GM18870 (cell line): ENCODE measurements at regions not wholly inside any gene's neighbourhood (a gene's known extent, or its start where the extent isn't known, plus 50 kb on each side); places are given as distances from the start of the nearest gene placed in this dataset.

ENCODE experiments used
- ATAC-seq: cut with Tn5 transposase; IDR thresholded peaks from one replicate; pipeline ENCODE4 v1.9.1; 2021; ENCODE audit warnings: moderate library complexity; ENCODE audit not compliant: unreplicated experiment

DNA sequence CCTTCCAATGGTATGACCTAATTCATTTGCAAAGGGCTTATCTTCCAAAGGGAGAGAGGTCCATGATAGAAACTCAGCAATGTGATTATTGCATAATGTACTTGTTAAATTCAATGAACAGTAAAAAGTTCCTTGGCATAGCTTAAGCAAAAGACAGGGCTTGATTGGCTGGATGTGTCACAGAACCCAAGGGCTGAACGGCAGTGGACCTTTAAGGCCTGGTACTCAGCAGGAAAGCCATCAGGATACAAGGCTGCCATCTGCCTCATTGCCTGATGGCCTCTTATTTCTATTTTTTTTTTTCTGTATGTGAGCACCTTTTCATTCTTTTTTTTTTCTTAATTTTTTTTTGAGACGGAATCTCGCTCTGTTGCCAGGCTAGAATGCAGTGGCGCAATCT, 208.9 kb upstream of the WSCD1 start:
- ATAC-seq: no peak

DNA sequence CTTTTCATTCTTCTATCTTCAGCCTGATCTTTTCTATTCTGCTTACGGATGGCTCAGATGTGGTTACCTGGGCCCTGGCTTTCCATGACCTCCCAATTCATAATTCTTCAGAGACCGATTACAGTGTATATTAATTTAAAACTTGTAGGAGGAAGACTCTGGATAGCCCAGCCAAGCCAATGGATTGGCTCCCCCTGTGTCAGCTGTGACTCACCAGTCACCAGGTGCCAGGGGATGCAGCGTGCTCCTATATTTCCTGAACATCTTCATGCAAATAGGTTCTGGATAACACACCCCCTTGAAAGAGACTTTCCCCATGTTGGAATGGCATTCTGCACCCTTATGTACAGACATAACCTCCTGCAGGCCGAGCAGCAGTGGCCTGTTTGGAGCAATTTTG, 208.3 kb upstream of the WSCD1 start:
- ATAC-seq: no peak

DNA sequence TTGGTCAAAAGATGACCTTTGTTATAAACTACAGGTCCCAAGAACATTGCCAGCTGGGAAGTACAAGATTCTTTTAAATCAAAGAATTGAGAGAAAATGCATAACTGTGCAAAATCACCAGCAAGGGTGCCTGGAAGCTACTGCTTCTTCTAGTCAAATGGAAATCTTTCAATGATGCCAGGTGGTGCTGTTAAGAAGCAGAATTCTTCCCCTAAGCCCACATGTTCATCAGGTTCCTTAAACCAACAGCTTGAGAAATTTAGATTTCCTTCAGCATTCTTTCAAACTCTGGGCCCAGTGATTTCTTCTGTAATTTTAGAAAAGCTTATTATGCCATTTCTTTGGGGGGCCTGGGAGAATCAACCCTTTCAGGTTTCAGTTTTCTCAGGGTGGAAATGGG, 207.8 kb upstream of the WSCD1 start:
- ATAC-seq: no peak

DNA sequence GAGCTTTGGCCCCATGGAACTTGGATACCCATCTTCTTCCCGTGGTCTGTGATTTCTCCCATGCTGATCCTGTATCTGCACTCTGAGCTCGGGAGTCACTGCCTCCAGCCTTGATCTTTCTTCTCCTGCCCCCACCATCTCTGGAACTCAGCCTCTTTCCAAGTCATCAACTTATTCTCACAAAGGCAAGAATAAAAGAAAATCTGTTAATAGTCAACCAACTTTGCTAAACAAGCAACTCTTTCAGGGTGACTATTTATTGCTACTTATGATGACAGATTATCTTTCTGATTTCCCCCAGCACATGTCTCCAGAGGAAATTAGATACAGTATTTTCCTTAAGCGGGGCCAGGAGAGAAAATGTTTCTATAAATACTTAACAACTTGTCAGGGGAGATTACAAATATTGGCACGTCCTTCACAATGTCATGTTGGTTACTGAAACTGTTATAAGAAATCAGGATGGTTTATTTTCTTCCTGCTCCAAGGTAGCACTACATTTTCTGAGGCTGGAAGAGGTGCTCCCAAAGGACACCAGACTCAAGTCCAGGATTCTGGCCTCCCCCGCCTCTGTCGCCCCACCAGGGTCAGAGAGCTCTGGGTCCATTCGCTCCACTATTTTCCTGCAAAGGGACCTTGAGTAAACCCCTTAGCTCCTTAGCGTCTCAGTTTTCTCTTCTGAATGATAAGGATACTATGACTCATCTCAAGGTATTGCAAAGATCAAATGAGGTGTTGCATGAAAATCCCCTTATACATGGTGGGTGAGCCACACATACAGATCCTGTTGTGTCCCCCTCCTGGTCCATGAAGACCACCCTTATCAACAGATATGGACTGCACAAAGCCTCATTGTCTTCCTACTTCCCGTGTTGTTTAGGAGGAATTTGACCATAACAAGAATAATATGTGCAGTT, 205.2 kb upstream of the WSCD1 start:
- ATAC-seq: no peak

DNA sequence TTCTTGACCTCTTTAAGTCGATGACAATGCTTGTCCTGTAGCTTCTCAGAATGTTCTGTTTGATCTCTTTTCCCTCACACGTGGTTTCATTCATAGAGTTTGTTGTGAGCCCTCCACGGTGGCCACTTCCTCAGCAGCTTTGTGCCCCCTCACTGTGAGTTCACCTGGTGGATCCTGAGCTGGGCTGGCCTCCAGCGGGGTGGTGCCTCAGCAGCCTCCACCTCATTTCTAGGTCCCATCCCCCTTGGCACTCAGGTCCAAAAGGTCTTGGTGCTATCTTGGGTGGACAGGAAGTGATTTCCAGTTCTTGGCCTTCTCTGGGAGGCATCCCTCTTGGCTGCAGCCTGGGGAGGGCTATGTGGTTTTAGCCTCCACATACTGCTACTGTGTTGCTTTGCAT, 203.2 kb upstream of the WSCD1 start:
- no peak for ATAC-seq

DNA sequence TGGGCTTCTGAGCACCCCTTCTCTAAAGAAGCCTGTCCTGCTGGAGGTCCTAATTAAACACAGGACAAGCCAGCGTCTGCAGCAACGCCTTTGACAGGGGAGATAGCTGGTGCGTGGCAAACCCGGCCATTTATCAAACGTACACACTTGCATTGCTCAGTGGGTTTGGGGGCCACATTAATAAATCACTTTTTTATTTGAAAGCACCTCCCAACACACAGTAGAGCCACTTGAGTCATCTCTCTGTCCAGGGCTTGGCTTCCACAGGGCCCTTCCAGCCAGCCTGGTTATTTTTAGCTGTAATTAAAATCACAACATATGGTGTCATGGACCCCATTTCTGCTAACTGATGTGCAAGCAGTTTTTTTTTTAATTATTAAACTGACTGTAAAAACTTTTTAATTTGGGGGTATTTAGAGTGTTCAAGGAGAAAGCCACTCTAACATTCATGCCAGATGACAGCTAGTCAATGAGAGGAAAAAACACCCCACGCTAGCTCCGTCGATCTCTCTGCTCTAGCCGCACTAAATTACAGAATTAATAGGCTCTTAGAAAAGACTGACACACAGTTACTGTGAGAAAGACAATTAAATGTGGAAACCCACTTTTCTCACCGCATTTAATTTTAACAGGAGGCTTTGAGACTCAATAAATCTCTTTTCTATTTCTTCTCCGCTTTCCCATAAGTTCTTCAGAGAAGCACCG, 201.0 kb upstream of the WSCD1 start:
- no peak for ATAC-seq

DNA sequence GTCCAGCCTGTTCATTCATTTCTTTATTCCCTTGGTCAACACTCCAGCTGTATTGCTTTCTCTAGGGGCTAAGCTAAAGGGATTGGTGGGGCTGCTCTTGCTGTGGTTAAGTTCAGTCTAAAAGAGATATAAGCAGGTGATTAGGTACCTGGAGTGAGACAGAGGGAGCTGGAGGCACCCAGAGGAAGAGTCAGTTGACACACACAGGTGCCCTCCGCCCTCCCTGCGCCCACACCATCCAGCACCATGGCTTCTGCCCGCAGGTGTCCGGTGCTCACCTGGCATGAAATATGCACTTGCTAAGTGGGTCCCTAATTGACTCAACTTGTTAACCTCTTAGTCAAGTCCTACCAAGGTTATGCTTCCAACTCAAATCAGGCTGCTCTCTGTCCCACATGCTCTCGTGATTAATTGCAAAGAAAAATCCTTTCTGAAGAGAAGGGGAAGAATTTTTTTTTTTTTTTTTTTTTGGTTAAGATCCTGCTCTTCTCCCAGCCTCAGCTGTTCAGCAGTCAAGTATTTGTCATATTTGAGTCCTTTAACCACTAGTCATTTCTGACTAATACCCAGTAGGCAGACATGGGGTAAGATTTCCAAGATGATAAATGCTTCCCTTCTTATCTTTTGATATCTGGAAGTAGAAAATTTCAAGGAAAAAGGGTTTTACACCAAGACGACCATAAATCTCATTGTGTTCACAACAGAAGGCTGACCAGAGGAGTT, 199.8 kb upstream of the WSCD1 start:
- ATAC-seq: no peak

DNA sequence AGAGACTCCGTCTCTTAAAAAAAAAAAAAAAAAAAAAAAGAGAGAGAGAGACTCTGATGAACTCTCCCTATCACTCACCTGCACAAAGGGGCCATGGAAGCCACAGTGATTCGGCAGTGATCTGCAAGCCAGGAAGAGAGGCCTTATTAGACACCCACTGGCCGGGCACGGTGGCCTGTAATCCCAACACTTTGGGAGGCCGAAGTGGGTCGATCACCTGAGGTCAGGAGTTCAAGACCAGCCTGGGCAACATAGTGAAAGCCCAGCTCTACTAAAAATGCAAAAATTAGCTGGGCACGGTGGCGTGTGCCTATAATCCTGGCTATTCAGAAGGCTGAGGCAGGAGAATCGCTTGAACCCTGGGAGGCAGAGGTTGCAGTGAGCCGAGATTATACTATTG, 198.5 kb upstream of the WSCD1 start:
- no peak for ATAC-seq

DNA sequence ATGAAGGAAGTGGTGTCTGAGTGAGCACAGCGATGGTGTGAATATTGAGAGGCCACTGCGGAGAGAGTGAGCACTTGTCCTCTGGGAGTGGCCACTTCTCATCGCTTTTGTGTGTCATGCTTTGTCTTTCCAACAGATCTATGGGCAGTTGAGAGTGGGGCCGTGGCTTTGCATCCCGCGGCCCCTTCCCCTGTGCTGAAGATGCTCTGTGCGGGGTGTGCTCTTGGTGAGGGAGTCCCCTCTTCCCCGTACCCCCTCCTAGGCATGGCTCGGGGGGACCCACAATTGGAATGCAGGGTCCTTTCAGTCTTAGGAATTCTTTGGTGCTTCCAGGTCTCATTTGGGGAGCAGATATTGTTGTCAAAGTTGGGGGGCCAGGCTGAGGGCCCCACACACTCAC, 197.3 kb upstream of the WSCD1 start:
- ATAC-seq: no peak

DNA sequence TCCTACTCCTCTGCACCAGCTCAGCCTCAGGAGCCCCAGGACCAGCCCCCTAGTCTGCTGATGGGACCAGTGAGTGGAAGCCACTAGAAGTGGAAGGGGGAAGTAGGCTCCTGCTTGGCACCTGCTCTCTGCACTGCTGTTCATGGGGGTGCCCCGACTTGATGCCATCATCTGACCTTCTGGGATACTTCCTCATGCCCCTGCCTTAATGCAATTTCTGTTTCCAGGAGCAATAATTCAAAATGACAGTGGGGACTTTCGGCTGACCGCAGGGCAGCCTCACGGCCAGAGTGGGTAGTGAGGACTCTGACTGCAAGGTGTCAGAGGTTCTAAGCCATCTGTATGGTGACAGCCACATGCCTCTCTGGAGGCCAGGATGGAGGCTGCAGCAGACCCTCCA, 196.4 kb upstream of the WSCD1 start:
- no peak for ATAC-seq

DNA sequence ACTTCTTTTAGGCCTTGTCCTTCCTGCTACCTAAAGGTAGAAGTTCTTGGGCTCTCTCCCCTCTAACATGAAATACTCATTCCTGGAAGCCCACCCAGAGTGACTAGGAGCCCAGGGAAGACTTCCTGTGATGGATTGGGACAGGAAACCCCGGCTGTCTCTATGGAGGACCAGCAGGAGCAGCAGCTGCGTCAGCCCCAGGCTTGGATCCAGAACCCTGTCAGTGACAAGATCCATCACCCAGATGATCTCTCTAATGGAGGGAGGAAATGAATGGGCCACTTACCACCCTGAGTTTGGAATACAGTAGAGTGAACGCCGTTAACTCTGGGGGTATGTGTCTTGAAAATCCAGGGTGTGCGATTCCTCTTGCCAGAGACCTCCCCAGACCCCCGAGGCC, 195.7 kb upstream of the WSCD1 start:
- no peak for ATAC-seq

DNA sequence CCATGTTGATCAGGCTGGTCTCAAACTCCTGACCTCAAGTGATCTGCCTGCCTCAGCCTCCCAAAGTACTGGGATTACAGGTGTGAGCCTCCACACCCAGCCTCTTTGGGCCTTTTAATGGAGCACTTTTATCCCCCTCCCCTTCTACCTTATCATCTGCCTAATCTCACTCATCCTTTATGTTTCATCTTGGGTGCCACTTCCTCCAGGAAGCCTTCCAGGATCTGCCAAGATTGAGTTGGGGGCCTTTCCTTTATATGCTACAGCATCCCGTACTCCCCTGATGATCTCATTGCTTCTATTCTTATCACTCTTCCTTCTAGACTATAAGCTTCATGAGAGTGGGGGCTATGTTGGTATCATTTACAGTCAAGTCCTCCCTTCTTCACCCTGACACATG, 192.8 kb upstream of the WSCD1 start:
- no peak for ATAC-seq

DNA sequence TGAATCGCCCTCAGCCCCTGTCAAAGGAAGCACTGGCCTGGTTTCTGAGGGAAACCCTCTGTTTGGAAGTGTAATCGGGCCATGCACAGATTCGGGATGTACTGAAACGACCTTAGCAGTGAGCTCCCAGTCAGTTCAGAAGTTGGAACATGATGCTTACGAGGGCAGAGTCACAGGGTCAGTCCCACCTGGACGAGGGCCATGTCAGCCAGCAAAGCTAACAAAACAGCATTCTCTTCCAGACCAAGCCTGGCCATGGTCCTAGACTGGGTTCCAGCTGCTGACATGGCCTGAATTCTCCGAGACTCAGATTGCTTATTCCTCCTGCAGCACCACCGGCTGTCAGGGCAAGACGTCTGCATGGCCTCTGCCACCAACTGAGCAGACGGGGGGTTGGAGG, 192.2 kb upstream of the WSCD1 start:
- no peak for ATAC-seq

DNA sequence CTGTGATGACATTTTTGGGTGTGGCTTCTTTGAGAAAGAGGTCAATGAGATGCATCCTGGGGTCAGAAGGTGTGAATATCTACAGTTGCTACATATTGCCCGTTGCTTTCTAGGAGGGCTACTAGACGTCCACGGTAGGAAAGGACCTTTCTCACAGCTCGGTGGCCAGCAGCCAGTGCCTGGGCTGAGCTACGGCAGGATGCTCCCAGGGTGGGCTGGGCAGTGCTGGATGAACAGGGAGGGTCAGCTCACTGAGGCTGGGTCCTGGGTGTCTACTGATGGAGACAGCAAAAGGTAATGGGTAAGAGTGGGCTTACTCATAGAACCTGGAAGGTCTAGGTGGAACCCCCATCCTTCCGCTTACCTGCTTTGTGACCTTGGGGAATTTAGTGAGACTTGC, 188.3 kb upstream of the WSCD1 start:
- no peak for ATAC-seq

DNA sequence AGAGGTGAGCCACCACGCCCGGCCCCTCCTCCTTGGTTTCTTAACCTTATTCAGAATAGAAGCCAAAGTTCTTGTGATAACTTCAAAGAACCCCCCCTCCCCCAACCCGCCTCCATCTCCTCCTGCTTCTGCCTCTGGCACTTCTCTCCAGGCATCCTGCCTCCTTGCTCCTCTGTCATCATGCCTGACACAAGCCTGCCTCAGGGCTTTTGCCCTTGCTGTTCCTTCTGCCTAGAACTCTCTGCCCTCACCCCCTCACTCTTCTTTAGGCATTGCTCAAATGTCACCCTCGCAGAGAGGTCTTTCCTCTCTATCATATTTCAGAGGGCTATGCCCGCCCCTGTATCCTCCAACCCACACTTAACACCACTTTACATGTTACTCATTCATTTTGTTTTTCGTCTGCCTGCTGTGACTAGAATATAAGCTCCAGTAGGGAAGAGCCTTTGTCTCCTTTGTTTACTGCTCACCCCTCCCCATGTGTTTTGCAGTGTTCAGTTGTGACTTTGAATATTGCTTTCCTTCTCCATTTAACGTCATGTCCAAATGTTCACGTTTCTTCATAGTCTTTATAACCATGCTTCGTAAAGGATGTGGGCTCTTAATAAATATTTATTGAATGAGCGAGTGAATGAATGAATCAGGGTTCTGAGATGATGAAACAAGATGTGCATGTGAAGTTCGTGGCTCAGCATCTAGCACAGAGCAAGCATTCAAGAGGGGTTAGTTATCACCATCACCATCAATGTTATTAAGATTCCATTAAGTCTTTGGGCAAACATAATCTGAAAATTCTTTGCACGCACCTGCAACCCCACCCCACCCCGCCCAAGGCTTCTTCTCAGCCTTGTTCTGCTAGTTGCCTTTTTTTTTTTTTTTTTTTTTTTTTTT, 186.2 kb upstream of the WSCD1 start:
- no peak for ATAC-seq

DNA sequence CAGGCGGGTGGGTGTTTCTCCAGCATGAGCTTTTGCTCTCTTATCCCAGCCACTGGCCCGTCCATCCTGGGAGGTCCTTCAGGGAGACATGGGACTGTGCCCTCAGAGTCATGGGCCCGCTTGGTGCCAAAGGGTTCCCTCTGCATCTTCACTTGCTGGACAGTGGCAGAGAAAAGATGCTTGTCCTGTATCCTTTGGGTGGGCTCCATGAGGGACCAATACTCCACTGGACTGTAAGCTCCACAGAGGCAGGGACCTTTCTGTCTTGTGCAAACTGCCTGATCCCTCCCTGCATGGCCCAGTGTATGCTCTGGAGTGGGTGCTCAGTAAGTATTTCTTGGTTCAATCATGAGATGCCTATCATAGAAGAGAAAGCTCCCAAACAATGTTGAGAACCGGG, 184.8 kb upstream of the WSCD1 start:
- ATAC-seq: no peak

DNA sequence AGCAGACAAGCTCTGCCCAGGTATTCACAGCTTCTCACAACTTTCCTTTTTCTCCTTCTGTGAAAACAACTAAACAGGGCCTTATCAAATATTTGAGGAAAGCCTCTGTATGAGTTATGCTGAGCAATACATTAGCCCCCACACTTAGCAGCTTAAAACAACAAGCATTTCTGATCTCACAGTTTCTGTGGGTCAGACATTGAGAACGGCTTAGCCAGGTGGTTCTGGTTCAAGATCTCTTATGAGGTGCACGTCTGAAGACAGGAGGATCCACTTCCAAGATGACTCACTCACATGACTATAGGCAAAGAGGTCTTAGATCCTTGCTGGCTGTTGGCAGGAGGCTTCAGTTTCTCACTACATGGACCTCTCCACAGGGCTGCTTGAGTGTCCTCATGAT, 181.4 kb upstream of the WSCD1 start:
- ATAC-seq: no peak

DNA sequence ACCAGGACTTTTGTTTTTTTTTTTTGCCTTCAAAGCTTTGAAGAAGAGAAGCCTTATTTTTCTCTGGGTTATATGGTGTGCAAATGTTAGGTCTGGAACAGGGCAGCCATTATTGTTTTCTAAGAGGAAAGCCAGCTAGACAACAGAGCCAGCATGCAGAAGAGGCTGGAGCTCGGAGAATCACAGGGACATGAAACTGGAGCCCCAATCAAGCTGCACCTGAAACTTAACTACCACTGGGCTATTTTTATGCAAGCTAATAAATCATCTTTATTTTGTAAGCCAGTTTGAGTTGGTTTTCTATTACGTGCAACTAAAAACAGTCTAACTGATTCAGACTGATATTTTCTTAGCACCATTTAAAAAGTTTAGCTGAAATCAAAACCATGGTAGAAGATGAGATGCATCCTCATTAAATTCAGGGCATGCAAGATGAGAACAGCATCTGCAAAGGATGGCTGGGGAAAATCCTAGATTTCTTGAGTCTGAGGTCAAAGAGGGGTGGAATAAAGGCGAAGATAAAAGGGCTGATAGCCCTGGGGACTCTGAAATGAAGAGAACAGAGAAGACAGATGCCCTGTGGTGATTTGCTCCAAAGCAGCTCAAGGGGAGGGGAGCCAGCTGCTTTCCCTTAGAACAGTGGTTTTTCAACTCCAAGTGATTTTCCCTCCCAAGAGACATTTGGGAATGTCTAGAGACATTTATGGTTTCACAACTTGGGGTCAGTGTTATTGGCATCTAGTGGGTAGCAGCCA, 177.1 kb upstream of the WSCD1 start:
- ATAC-seq: no peak

DNA sequence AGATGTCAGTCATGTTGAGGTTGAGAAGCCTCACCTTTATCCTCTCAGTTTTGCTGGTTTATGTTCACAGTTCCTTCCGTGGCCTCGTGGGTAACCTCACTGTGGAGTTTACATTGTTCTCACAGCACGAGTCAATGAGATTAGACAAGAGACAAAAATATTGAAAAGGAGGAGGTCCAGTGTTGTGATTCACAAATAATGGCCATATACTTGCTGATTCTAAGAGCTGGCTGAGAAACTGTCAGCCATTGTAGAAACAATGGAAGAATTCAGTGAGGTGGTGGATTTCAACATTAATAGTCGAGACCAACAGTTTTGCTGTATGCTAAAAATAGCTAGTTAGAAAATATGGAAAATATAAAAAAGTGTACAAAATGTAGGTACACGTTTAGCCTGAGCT, 176.4 kb upstream of the WSCD1 start:
- no peak for ATAC-seq

DNA sequence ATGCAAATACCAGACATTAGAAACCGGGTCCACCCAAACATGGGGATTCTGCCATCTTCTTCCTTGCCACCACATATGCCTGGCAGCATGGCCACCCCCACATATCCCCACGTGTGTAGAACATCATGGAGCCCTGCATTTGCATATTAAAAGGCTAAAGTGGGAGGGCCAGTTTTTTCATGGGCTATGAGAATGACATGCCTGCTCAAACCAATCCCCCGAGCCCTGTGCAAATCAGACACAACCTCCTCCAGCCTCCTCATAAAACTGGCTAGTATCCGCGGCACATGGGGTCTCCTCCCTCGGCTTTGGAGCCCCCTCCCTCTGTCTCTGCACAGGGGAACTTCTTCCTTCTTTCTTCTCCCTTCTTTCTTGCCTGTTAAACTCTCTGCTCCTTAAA, 174.9 kb upstream of the WSCD1 start:
- no peak for ATAC-seq
